Fibroblast of lung (primary cell): ENCODE measurements at regions not wholly inside any gene's neighbourhood (a gene's known extent, or its start where the extent isn't known, plus 50 kb on each side); places are given as distances from the start of the nearest gene placed in this dataset.

ENCODE experiments used
- DNase-seq, 2 donors: peaks; one replicate each; pipeline versions ENCODE4 v3.0.0 to v3.0.0-alpha.2; 2010; ENCODE audit warnings: low read depth in 2 of 2
- H2AFZ ChIP-seq: 2 replicates; pipeline ENCODE4 v1.5.1; 2012; ENCODE audit warnings: low read length, control low read depth, inconsistent platforms
- H3K27ac ChIP-seq: 2 replicates; pipeline ENCODE4 v1.5.1; 2011; ENCODE audit warnings: low read length, control low read depth; ENCODE audit not compliant: insufficient read depth
- H3K27me3 ChIP-seq: 2 replicates; pipeline ENCODE4 v1.5.1; 2011; ENCODE audit warnings: mild to moderate bottlenecking, low read length; ENCODE audit not compliant: control insufficient read depth, insufficient read depth
- H3K36me3 ChIP-seq: 2 replicates; pipeline ENCODE4 v1.5.1; 2011; ENCODE audit warnings: low read length; ENCODE audit not compliant: control insufficient read depth, insufficient read depth
- H3K4me1 ChIP-seq: 2 replicates; pipeline ENCODE4 v1.5.1; 2011; ENCODE audit warnings: low read length; ENCODE audit not compliant: control insufficient read depth, insufficient read depth; ENCODE audit errors: extremely low read depth
- H3K4me2 ChIP-seq: 2 replicates; pipeline ENCODE4 v1.5.1; 2011; ENCODE audit warnings: low read length, control low read depth; ENCODE audit not compliant: insufficient read depth; ENCODE audit errors: extremely low read depth
- H3K4me3 ChIP-seq, 4 experiments: fragments of 200-600 bp in 1 of 4; sonication (generic) in 1 of 4; replicated peaks in 1 of 4; 2 replicates each; pipeline ENCODE4 v1.5.1; 2011 to 2016; ENCODE audit warnings: low read length in 4 of 4, low read depth in 3 of 4, mild to moderate bottlenecking in 3 of 4, control low read depth in 2 of 4, inconsistent platforms in 1 of 4, mixed read lengths in 1 of 4; ENCODE audit not compliant: insufficient read depth in 1 of 4; ENCODE audit errors: control extremely low read depth in 1 of 4
- H3K79me2 ChIP-seq: 2 replicates; pipeline ENCODE4 v1.5.1; 2012; ENCODE audit warnings: mild to moderate bottlenecking, low read length, inconsistent platforms; ENCODE audit not compliant: control insufficient read depth, insufficient read depth
- H3K9ac ChIP-seq: 2 replicates; pipeline ENCODE4 v1.5.1; 2011; ENCODE audit warnings: mild to moderate bottlenecking, low read length, control low read depth; ENCODE audit not compliant: insufficient read depth
- H3K9me3 ChIP-seq: 2 replicates; pipeline ENCODE4 v1.5.1; 2012; ENCODE audit warnings: low read depth, low read length; ENCODE audit not compliant: control insufficient read depth, insufficient read depth
- H4K20me1 ChIP-seq: 2 replicates; pipeline ENCODE4 v1.5.1; 2011; ENCODE audit warnings: low read length; ENCODE audit not compliant: control insufficient read depth, insufficient read depth; ENCODE audit errors: extremely low read depth
- CTCF ChIP-seq, 2 donors: IDR thresholded peaks in 1 of 2; conservative IDR thresholded peaks in 1 of 2; 1 replicate in 1 of 2; 2 replicates in 1 of 2; pipeline ENCODE4 v1.5.1; 2011 to 2012; ENCODE audit warnings: low read length in 2 of 2, control low read depth in 1 of 2, inconsistent platforms in 1 of 2, low read depth in 1 of 2, mild to moderate bottlenecking in 1 of 2
- EZH2 ChIP-seq: IDR thresholded peaks from 2 replicates; pipeline ENCODE4 v1.5.1; 2012; ENCODE audit warnings: low read length, control low read depth, mild to moderate bottlenecking; ENCODE audit errors: missing control alignments

- Histone ChIP-seq H4K20me1 (no peaks in the 10 kb centered on the region), H3K4me2 (no peak overlapping the region), H3K9me3 (no peaks in the 10 kb centered on the region), H2AFZ (no peak overlapping the region), H3K79me2 (no peaks in the 10 kb centered on the region), H3K27me3 (no peaks in the 10 kb centered on the region), H3K4me1 (no peaks in the 10 kb centered on the region), H3K9ac (no peak overlapping the region), H3K4me3 (no peak overlapping the region), H3K36me3 (no peaks in the 10 kb centered on the region), H3K27ac (no peak overlapping the region)
- peak in 1 of 2 donors; percentile 51 for DNase-seq
- TF ChIP-seq EZH2: no peak
- no peak for TF ChIP-seq CTCF (conservative IDR thresholded peaks at IDR 0.05 in 1 of 2, IDR thresholded peaks at IDR 0.05 in 1 of 2; ENCODE audit: low read depth in 1 of 2, low read length in 2 of 2)
Measured at GRCh38 chr11:37747121-37747520, 1149.1 kb upstream of the RAG2 start.

GRCh38 chr11:37727371-37727770 lies 1129.3 kb upstream of the RAG2 start:
- Histone ChIP-seq H3K27me3 (no peaks in the 10 kb centered on the region), H4K20me1 (no peaks in the 10 kb centered on the region), H3K36me3 (no peaks in the 10 kb centered on the region), H3K4me3 (no peak overlapping the region), H3K27ac (no peak overlapping the region), H2AFZ (no peak overlapping the region), H3K9me3 (no peaks in the 10 kb centered on the region), H3K4me2 (no peak overlapping the region), H3K9ac (no peak overlapping the region), H3K79me2 (no peaks in the 10 kb centered on the region), H3K4me1 (no peaks in the 10 kb centered on the region)
- TF ChIP-seq EZH2 (no peak), CTCF (conservative IDR thresholded peaks at IDR 0.05 in 1 of 2, IDR thresholded peaks at IDR 0.05 in 1 of 2; ENCODE audit: low read depth in 1 of 2, low read length in 2 of 2) (no peak)
- DNase-seq: no peak

- Histone ChIP-seq H3K27ac (no peak overlapping the region), H3K9me3 (no peaks in the 10 kb centered on the region), H3K4me2 (no peak overlapping the region), H2AFZ (no peak overlapping the region), H3K79me2 (no peaks in the 10 kb centered on the region), H3K4me3 (no peak overlapping the region), H3K27me3 (no peaks in the 10 kb centered on the region), H4K20me1 (no peaks in the 10 kb centered on the region), H3K4me1 (no peaks in the 10 kb centered on the region), H3K36me3 (no peaks in the 10 kb centered on the region), H3K9ac (no peak overlapping the region)
- TF ChIP-seq EZH2: no peak
- no peak for TF ChIP-seq CTCF (conservative IDR thresholded peaks at IDR 0.05 in 1 of 2, IDR thresholded peaks at IDR 0.05 in 1 of 2; ENCODE audit: low read depth in 1 of 2, low read length in 2 of 2)
- peak in 1 of 2 donors; percentile 32 for DNase-seq
Measured at GRCh38 chr11:37724315-37724714, 1126.3 kb upstream of the RAG2 start.
